Hypothalamus (tissue), 51 donors: ENCODE measurements at regions not wholly inside any gene's neighbourhood (a gene's known extent, or its start where the extent isn't known, plus 50 kb on each side); places are given as distances from the start of the nearest gene placed in this dataset.

Experiments used
- DNase-seq, 51 donors: peaks; one replicate each; lab custom pipeline; 2025; lab: John Stamatoyannopoulos, UW

DNA sequence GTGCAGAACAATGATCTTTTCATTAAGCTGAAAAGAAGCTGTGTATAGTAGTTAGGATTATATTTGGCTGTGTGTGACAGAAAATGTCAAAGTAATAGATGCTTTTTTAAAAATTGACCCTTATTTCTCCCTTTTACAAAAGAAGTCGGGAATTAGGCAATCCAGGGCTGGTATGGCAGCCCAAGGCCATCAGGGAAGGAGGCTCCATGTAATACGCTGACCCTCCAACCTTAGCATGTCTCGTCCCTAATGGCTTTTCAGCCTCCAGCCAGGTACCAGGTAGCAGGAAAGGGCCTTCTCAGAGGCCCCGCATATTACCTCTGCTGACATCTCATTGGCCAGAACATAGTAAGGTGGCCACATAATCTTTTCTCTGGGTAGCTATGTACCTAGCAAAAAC, 79.7 kb downstream of the VCPKMT start:
- DNase-seq, result no peak

GRCh38 chr14:50037240-50037639, 79.1 kb downstream of the VCPKMT start:
- DNase-seq, result no peak

GRCh38 chr14:50037852-50038251, 78.5 kb downstream of the VCPKMT start:
- DNase-seq, result peak in 1 of 51 donors; percentile 8

- peak in 3 of 51 donors; percentile 2 to 37 (median 15) for DNase-seq
These were observed 77.8 kb downstream of the VCPKMT start for GRCh38 chr14:50038398-50039119.

GRCh38 chr14:50039120-50039517, 77.3 kb downstream of the VCPKMT start:
- DNase-seq, result no peak

DNA sequence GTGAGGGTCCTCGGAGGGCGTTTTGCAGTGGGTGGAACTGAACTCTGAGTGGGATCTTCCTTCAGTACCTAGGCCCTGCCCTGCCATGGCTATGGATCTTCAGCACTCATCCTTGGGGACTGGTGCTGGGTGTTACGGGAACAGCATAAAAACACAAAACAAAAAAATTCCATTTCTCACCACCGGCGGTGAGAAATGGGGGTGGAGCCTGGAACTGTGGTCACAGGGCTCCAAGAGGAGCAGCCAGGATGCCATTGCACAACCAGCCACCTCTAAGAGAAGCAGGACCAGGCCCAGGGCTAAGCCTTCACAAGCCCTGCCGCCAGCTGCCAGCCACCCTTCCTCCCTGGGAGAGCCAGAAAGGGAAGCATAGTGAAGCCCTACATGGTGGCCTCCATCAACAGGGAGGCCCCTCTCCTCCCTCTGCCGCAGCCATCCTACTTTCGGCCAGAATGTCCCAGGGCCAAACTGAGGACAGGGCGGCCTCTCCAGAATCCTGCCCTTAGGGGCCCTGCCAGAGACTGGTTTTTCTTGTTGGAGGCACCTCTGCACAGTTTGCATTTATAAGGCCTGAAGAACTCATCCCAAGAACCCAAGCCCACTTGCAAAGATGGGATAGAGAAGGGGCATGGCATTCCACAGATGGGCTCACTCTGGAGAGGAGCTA, 76.5 kb downstream of the VCPKMT start:
- no peak for DNase-seq

- no peak for DNase-seq
These were observed 76.0 kb downstream of the VCPKMT start for GRCh38 chr14:50040401-50040775.

DNA sequence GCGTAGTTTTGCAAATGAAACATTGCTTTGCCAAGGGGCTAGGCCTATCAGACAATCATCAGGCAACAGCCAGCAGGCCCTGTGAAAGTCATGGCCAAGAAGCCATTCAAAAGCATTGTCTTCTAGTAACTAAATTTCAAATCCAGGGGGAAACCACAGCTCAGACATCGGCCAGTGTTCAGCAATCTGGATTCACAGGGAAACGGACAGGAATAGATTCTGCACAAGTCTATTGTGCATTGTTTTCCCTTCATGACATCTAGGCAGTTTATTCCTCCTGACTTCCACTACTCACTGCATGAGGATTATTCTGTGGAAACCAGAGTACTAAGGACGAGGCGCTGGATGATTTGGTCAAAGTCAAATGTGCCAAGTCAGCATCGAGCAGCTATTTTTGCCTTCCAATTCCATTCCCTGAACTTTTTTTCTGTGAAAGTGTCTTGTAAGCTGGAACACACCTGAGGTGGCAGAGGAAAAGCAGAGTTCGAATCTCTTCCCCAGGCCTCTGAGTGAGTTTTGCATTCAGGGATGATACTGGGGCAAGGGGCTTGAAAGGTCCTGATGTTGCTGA, 75.4 kb downstream of the VCPKMT start:
- no peak for DNase-seq

GRCh38 chr14:50041980-50042379, 74.4 kb downstream of the VCPKMT start:
- no peak for DNase-seq

GRCh38 chr14:50044042-50044651, 72.2 kb downstream of the VCPKMT start:
- DNase-seq, result no peak

DNA sequence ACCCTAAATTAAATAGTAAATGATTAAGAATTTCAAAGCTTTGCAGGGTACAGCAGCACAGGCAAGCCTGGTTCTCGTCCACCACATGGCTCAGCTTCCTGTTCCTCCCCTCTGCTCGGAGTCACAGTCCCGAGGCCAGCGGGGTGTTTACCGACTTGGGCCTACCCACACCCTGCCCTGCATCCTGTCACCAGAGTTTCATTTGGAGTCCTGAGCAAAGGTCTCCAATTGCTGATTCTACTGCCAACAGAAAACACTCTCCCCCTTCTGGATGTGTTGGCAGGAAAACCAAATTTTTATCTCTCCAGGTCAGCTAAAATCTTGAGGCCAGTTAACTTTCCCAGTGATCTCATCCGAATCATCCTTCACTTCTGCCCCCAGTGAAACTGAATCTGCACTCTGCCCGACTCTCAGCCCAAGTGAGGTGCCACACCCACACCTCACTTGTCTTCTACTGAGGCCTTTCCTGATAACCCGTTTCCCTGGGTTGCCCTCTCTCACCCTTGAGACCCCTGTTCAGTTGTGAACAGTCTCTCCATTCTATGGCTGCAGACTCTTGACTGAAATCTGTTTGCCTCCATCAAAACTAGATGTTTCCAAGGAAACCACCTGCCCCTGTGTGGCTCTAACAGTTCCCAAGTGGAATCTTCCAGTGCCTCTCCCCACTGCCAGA, 71.2 kb downstream of the VCPKMT start:
- peak in 4 of 51 donors; percentile 5 to 32 (median 12) for DNase-seq

- DNase-seq, result no peak
These were observed 70.5 kb downstream of the VCPKMT start for GRCh38 chr14:50045837-50046236.

GRCh38 chr14:50047274-50047676, 69.1 kb downstream of the VCPKMT start:
- DNase-seq, result no peak

GRCh38 chr14:50049093-50049492, 67.3 kb downstream of the VCPKMT start:
- no peak for DNase-seq

- no peak for DNase-seq
These were observed 66.4 kb downstream of the VCPKMT start for GRCh38 chr14:50049703-50050570.

DNA sequence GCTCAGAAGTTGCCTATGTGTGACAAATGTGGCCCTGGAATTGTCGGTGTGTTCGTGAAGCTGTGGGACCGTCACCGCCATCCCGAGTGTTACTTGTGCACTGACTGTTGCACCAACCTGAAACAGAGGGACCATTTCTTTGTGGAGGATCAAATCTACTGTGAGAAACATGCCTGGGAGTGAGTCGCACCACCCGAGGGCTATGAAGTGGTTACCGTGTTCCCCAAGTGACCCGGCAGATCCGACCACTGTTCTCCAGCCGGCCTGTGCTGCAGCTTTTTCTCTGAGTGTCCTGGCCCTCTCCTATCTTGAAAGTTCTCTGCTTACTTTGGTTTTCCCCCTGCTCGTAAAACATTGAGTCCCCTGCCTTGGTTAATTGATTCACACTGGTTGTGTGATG, 65.3 kb downstream of the VCPKMT start:
- no peak for DNase-seq

DNA sequence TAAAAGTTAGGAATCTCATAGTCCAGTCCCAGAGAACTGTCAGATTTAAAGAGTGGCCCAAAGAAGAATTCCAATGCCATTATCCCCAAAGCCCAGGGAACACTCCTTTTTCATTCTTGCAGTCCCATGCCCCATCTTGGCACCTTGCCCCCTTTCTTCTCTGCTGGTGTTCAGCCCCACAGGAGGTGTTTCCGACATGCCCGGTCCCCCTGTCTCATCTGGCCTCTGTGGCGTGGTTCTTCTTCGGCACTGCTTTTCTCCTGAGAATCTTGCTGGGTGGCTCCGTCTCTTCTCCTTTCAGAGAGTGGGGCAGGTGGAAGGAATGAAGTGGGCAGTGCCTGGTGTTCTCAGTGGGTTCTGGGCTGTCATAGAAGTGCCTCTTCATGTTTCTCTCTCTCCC, 64.7 kb downstream of the VCPKMT start:
- DNase-seq, result no peak

DNA sequence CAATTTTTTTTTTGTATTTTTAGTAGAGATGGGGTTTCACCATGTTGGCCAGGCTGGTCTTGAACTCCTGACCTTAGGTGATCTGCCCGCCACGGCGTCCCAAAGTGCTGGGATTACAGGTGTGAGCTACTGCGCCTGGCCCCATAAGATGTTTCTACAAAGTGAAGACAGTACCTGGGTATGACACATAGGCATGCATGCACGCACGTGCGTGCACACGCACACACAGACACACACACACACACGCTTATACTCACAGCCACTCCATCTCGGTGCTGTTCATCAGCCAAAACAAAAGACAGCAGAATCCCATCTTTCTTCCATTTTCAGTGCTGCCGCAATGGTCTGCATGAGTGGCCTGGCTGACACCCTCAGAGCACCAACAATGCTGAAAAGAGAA, 63.9 kb downstream of the VCPKMT start:
- no peak for DNase-seq

- no peak for DNase-seq
These were observed 62.4 kb downstream of the VCPKMT start for GRCh38 chr14:50053935-50054334.
